Ascending aorta (tissue), 2 donors: ENCODE measurements at regions not wholly inside any gene's neighbourhood (a gene's known extent, or its start where the extent isn't known, plus 50 kb on each side); places are given as distances from the start of the nearest gene placed in this dataset.

Experiments
- DNase-seq, 2 donors: peaks; one replicate each; pipeline ENCODE4 v3.0.0-alpha.2; 2019; ENCODE audit warnings: low spot score in 2 of 2
- H3K27ac ChIP-seq, 2 donors: fragments of 200-600 bp; sonication (generic); one replicate each; pipeline ENCODE4 v1.5.1; 2016 to 2017; ENCODE audit warnings: mild to moderate bottlenecking in 1 of 2
- H3K27me3 ChIP-seq: fragments of 200-600 bp; sonication (generic); one replicate; pipeline ENCODE4 v1.5.1; 2017
- H3K36me3 ChIP-seq, 2 donors: fragments of 200-600 bp; sonication (generic); one replicate each; pipeline ENCODE4 v1.5.1; 2016
- H3K4me1 ChIP-seq, 2 donors: fragments of 200-600 bp; sonication (generic); one replicate each; pipeline ENCODE4 v1.5.1; 2016 to 2017; ENCODE audit warnings: mild to moderate bottlenecking in 1 of 2
- H3K4me3 ChIP-seq, 2 donors: fragments of 200-600 bp; sonication (generic); one replicate each; pipeline ENCODE4 v1.5.1; 2016 to 2017; ENCODE audit warnings: mild to moderate bottlenecking in 1 of 2
- H3K9me3 ChIP-seq, 2 donors: fragments of 200-600 bp; sonication (generic); one replicate each; pipeline ENCODE4 v1.5.1; 2016
- CTCF ChIP-seq, 3 experiments: fragments of 200-600 bp in 2 of 3; fragments of 450-650 bp in 1 of 3; sonication (generic) in 2 of 3; IDR thresholded peaks; one replicate each; pipeline ENCODE4 v1.5.1; 2016 to 2019; ENCODE audit warnings: antibody characterized with exemption in 3 of 3, mild to moderate bottlenecking in 1 of 3, moderate library complexity in 1 of 3
- intact Hi-C: fragments of 100-400 bp; cut with DNase I; formaldehyde crosslinking; loops from one replicate; pipeline ENCODE4 v1.15.1; 2023

- H3K9me3 ChIP-seq: no peaks in the 10 kb centered on the region
- H3K4me3 ChIP-seq: no peak overlapping the region
- no peak for TF ChIP-seq CTCF (IDR thresholded peaks at IDR 0.05)
- DNase-seq: no peak
- intact Hi-C loops: no loop called here
- no peaks in the 10 kb centered on the region for H3K4me1 ChIP-seq
- no peaks in the 10 kb centered on the region for H3K36me3 ChIP-seq
- no peak overlapping the region for H3K27ac ChIP-seq
- no peaks in the 10 kb centered on the region for H3K27me3 ChIP-seq
Observed at GRCh38 chr13:108034909-108035410, 180.4 kb downstream of the LIG4 start.

- H3K27ac ChIP-seq: no peak overlapping the region
- no peak overlapping the region for H3K4me3 ChIP-seq
- H3K27me3 ChIP-seq: no peaks in the 10 kb centered on the region
- no peaks in the 10 kb centered on the region for H3K36me3 ChIP-seq
- H3K9me3 ChIP-seq: no peaks in the 10 kb centered on the region
- no peak for DNase-seq
- intact Hi-C loops: no loop called here
- no peaks in the 10 kb centered on the region for H3K4me1 ChIP-seq
- TF ChIP-seq CTCF (IDR thresholded peaks at IDR 0.05): no peak
Observed at GRCh38 chr13:108033800-108034707, 181.3 kb downstream of the LIG4 start.

GRCh38 chr13:108031865-108032264 is 183.5 kb downstream of the LIG4 start:
- DNase-seq: no peak
- no peak for TF ChIP-seq CTCF (IDR thresholded peaks at IDR 0.05)
- intact Hi-C loops: no loop called here

GRCh38 chr13:108030769-108031168 is 184.6 kb downstream of the LIG4 start:
- TF ChIP-seq CTCF (IDR thresholded peaks at IDR 0.05): no peak
- DNase-seq: no peak
- H3K4me3 ChIP-seq: no peak overlapping the region
- H3K9me3 ChIP-seq: no peaks in the 10 kb centered on the region
- intact Hi-C loops: no loop called here
- H3K36me3 ChIP-seq: no peaks in the 10 kb centered on the region
- no peaks in the 10 kb centered on the region for H3K27me3 ChIP-seq
- no peaks in the 10 kb centered on the region for H3K4me1 ChIP-seq
- no peak overlapping the region for H3K27ac ChIP-seq

More at GRCh38 chr13:108031865-108032264, 183.5 kb downstream of the LIG4 start:
- H3K27me3 ChIP-seq: no peaks in the 10 kb centered on the region
- H3K4me3 ChIP-seq: no peak overlapping the region
- H3K27ac ChIP-seq: no peak overlapping the region
- no peaks in the 10 kb centered on the region for H3K36me3 ChIP-seq
- H3K9me3 ChIP-seq: no peaks in the 10 kb centered on the region
- H3K4me1 ChIP-seq: no peaks in the 10 kb centered on the region

GRCh38 chr13:108026680-108027410 is 188.5 kb downstream of the LIG4 start:
- intact Hi-C loops: no loop called here
- H3K4me3 ChIP-seq: no peak overlapping the region
- no peak for DNase-seq
- no peak overlapping the region for H3K27ac ChIP-seq
- H3K36me3 ChIP-seq: no peaks in the 10 kb centered on the region
- H3K4me1 ChIP-seq: no peaks in the 10 kb centered on the region
- TF ChIP-seq CTCF (IDR thresholded peaks at IDR 0.05): no peak
- H3K27me3 ChIP-seq: no peaks in the 10 kb centered on the region
- H3K9me3 ChIP-seq: no peaks in the 10 kb centered on the region
